ENCODE measurements at regions not wholly inside any gene's neighbourhood (a gene's known extent, or its start where the extent isn't known, plus 50 kb on each side); places are given as distances from the start of the nearest gene placed in this dataset.

- TF ChIP-seq POLR2AphosphoS5 (IDR thresholded peaks at IDR 0.05) (no peak), CTCF (IDR thresholded peaks at IDR 0.05) (no peak)
Observed at GRCh38 chr1:232290570-232290969, 339.4 kb downstream of the SIPA1L2 start.

Data from esophagus muscularis mucosa (tissue), 3 donors.